GM21447 (cell line): ENCODE measurements at regions not wholly inside any gene's neighbourhood (a gene's known extent, or its start where the extent isn't known, plus 50 kb on each side); places are given as distances from the start of the nearest gene placed in this dataset.

Experiments
- ATAC-seq: cut with Tn5 transposase; IDR thresholded peaks from one replicate; pipeline ENCODE4 v1.9.1; 2021; ENCODE audit not compliant: unreplicated experiment

- ATAC-seq: no peak
Observed at GRCh38 chr2:15038366-15039364, 406.1 kb downstream of the LRATD1 start.

GRCh38 chr2:15040429-15041084 lies 408.0 kb downstream of the LRATD1 start:
- ATAC-seq: no peak

GRCh38 chr2:15041429-15041837 lies 408.9 kb downstream of the LRATD1 start:
- ATAC-seq: no peak

- ATAC-seq: no peak
Observed at GRCh38 chr2:15042801-15043217, 410.3 kb downstream of the LRATD1 start.

- ATAC-seq: no peak
Observed at GRCh38 chr2:15043336-15044058, 411.0 kb downstream of the LRATD1 start.

GRCh38 chr2:15045054-15045453 lies 412.5 kb downstream of the LRATD1 start:
- ATAC-seq: no peak

GRCh38 chr2:15047184-15047583 lies 414.7 kb downstream of the LRATD1 start:
- ATAC-seq: no peak

GRCh38 chr2:15048000-15048399 lies 415.5 kb downstream of the LRATD1 start:
- no peak for ATAC-seq

- no peak for ATAC-seq
Observed at GRCh38 chr2:15049096-15049993, 416.8 kb downstream of the LRATD1 start.

- no peak for ATAC-seq
Observed at GRCh38 chr2:15050483-15050882, 418.0 kb downstream of the LRATD1 start.

GRCh38 chr2:15053542-15053941 lies 421.0 kb downstream of the LRATD1 start:
- no peak for ATAC-seq

- ATAC-seq: peak; percentile 61
Observed at GRCh38 chr2:15058015-15058720, 425.7 kb downstream of the LRATD1 start.

GRCh38 chr2:15058721-15059157 lies 426.2 kb downstream of the LRATD1 start:
- ATAC-seq: no peak

- ATAC-seq: no peak
Observed at GRCh38 chr2:15059870-15060512, 427.5 kb downstream of the LRATD1 start.

- ATAC-seq: no peak
Observed at GRCh38 chr2:15061268-15061667, 428.8 kb downstream of the LRATD1 start.

GRCh38 chr2:15066138-15066537 lies 433.6 kb downstream of the LRATD1 start:
- ATAC-seq: no peak

GRCh38 chr2:15069149-15069548 lies 436.6 kb downstream of the LRATD1 start:
- no peak for ATAC-seq

- no peak for ATAC-seq
Observed at GRCh38 chr2:15072836-15073235, 440.3 kb downstream of the LRATD1 start.

GRCh38 chr2:15073664-15074063 lies 441.1 kb downstream of the LRATD1 start:
- no peak for ATAC-seq
